ENCODE measurements at regions not wholly inside any gene's neighbourhood (a gene's known extent, or its start where the extent isn't known, plus 50 kb on each side); places are given as distances from the start of the nearest gene placed in this dataset.

DNA sequence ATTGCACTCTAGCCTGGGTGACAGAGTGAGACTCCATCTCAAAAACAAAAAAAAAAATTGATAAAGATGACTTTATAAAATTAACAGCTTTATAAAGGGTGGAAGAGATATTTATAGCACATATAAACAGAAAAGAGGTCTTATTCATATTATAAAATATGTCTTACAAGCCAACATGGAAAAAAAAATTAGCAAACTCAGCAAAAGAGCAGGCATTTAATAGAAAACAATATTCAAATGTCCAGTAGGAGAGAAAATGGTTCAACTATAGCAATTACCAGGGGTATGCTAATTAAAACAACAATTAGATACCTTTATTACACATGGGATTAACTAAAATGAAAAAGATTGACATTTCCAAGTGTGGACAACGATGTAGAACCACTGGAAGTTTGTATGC is 929.1 kb downstream of the REEP3 start:
- Histone ChIP-seq H2AFZ (ENCODE audit: low read depth, low read length, severe bottlenecking) (no peak overlapping the region), H3K4me2 (ENCODE audit: low read depth, low read length, poor library complexity, severe bottlenecking) (no peak overlapping the region), H3K4me3 (ENCODE audit: insufficient read depth, low read length, poor library complexity, severe bottlenecking) (no peak overlapping the region), H3K36me3 (ENCODE audit: low read length) (no peaks in the 10 kb centered on the region), H4K20me1 (ENCODE audit: low read depth, low read length) (no peaks in the 10 kb centered on the region), H3K9ac (ENCODE audit: low read length) (no peak overlapping the region), H3K79me2 (ENCODE audit: insufficient read depth, low read length) (no peaks in the 10 kb centered on the region), H3F3A (ENCODE audit: insufficient read depth) (no peaks in the 10 kb centered on the region), H3K27me3 (ENCODE audit: low read length) (no peaks in the 10 kb centered on the region), H3K27ac (ENCODE audit: low read depth, low read length) (no peak overlapping the region), H3K9me2 (replicated peaks; ENCODE audit: insufficient read depth, low read length) (no peaks in the 10 kb centered on the region), H3K9me3 (ENCODE audit: insufficient read depth, low read length) (no peaks in the 10 kb centered on the region)
- TF ChIP-seq, protein P1, sequence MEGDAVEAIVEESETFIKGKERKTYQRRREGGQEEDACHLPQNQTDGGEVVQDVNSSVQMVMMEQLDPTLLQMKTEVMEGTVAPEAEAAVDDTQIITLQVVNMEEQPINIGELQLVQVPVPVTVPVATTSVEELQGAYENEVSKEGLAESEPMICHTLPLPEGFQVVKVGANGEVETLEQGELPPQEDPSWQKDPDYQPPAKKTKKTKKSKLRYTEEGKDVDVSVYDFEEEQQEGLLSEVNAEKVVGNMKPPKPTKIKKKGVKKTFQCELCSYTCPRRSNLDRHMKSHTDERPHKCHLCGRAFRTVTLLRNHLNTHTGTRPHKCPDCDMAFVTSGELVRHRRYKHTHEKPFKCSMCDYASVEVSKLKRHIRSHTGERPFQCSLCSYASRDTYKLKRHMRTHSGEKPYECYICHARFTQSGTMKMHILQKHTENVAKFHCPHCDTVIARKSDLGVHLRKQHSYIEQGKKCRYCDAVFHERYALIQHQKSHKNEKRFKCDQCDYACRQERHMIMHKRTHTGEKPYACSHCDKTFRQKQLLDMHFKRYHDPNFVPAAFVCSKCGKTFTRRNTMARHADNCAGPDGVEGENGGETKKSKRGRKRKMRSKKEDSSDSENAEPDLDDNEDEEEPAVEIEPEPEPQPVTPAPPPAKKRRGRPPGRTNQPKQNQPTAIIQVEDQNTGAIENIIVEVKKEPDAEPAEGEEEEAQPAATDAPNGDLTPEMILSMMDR (IDR thresholded peaks at IDR 0.05; ENCODE audit: insufficient read depth, low read length, poor library complexity, severe bottlenecking) = no peak
- TF ChIP-seq EZH2phosphoT487 (conservative IDR thresholded peaks at IDR 0.05; ENCODE audit: low read length) = no peak

DNA sequence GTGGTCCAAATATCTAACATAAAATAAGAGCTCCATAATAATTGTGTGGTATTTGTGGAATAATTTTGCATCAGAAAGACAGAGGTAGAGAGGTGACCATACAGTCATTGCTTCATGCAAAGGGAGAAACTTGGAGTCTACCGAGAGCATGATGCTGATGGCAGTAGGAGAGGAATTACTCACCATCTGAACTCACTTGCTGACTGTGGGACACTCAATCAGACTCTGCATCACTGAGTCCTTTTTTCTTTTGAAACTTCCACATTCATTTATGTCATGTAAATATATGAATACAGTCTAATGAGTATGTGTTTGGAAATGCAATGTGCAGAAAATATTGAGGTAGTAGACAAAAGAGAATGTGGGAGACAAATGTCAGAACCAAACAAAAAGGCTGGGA is 933.8 kb downstream of the REEP3 start:
- no peak for TF ChIP-seq EZH2phosphoT487 (conservative IDR thresholded peaks at IDR 0.05; ENCODE audit: low read length)
- TF ChIP-seq, protein P1 (IDR thresholded peaks at IDR 0.05; ENCODE audit: insufficient read depth, low read length, poor library complexity, severe bottlenecking) = no peak
- Histone ChIP-seq H3K27me3 (ENCODE audit: low read length) (no peaks in the 10 kb centered on the region), H2AFZ (ENCODE audit: low read depth, low read length, severe bottlenecking) (no peak overlapping the region), H3K79me2 (ENCODE audit: insufficient read depth, low read length) (no peaks in the 10 kb centered on the region), H3F3A (ENCODE audit: insufficient read depth) (no peaks in the 10 kb centered on the region), H3K9me2 (replicated peaks; ENCODE audit: insufficient read depth, low read length) (no peaks in the 10 kb centered on the region), H3K9ac (ENCODE audit: low read length) (no peak overlapping the region), H4K20me1 (ENCODE audit: low read depth, low read length) (no peaks in the 10 kb centered on the region), H3K36me3 (ENCODE audit: low read length) (no peaks in the 10 kb centered on the region), H3K9me3 (ENCODE audit: insufficient read depth, low read length) (no peaks in the 10 kb centered on the region), H3K4me3 (ENCODE audit: insufficient read depth, low read length, poor library complexity, severe bottlenecking) (no peak overlapping the region), H3K4me2 (ENCODE audit: low read depth, low read length, poor library complexity, severe bottlenecking) (no peak overlapping the region), H3K27ac (ENCODE audit: low read depth, low read length) (no peak overlapping the region)

DNA sequence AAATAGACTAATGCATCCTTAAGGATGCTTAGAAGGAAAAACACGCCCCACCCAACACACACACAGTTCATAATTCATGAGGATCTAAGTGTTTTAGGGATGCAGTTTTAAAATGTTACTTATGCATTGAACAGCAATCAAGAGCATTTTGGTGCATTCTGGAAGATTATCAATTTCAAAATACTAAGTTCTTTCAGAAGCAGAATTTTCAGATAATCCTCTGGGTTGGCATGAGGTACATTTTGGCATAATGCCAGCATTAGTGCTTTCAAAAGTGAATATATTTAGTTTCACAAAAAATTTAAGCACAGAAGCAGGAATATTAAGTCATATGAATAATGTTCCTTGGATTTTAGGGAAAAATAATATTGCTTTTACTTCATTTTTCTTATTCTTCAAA is 937.1 kb downstream of the REEP3 start:
- Histone ChIP-seq H3K36me3 (ENCODE audit: low read length) (no peaks in the 10 kb centered on the region), H4K20me1 (ENCODE audit: low read depth, low read length) (no peaks in the 10 kb centered on the region), H3K27me3 (ENCODE audit: low read length) (no peaks in the 10 kb centered on the region), H3K4me3 (ENCODE audit: insufficient read depth, low read length, poor library complexity, severe bottlenecking) (no peak overlapping the region), H3K9me2 (replicated peaks; ENCODE audit: insufficient read depth, low read length) (no peaks in the 10 kb centered on the region), H3K9me3 (ENCODE audit: insufficient read depth, low read length) (no peaks in the 10 kb centered on the region), H3K27ac (ENCODE audit: low read depth, low read length) (no peak overlapping the region), H3K4me2 (ENCODE audit: low read depth, low read length, poor library complexity, severe bottlenecking) (no peak overlapping the region), H3K79me2 (ENCODE audit: insufficient read depth, low read length) (no peaks in the 10 kb centered on the region), H2AFZ (ENCODE audit: low read depth, low read length, severe bottlenecking) (no peak overlapping the region), H3F3A (ENCODE audit: insufficient read depth) (no peaks in the 10 kb centered on the region), H3K9ac (ENCODE audit: low read length) (no peak overlapping the region)
- TF ChIP-seq EZH2phosphoT487 (conservative IDR thresholded peaks at IDR 0.05; ENCODE audit: low read length) = no peak
- TF ChIP-seq, protein P1 (IDR thresholded peaks at IDR 0.05; ENCODE audit: insufficient read depth, low read length, poor library complexity, severe bottlenecking) = no peak
